MM.1S (cell line): ENCODE measurements at regions not wholly inside any gene's neighbourhood (a gene's known extent, or its start where the extent isn't known, plus 50 kb on each side); places are given as distances from the start of the nearest gene placed in this dataset.

Experiments used
- DNase-seq: peaks from one replicate; pipeline ENCODE4 v3.0.0-alpha.2; 2015
- H2AFZ ChIP-seq: fragments of 300-600 bp; sonication (generic); 2 replicates; pipeline ENCODE4 v1.6.0; 2016; ENCODE audit warnings: antibody characterized with exemption, low read length
- H3F3A ChIP-seq: fragments of 300-600 bp; sonication (generic); 2 replicates; pipeline ENCODE4 v1.6.1; 2016; ENCODE audit warnings: mild to moderate bottlenecking, antibody characterized with exemption, low read length, moderate library complexity, mixed read lengths; ENCODE audit not compliant: insufficient read depth
- H3K27ac ChIP-seq: fragments of 300-600 bp; sonication (generic); 2 replicates; pipeline ENCODE4 v1.5.1; 2016; ENCODE audit warnings: mild to moderate bottlenecking, low read length
- H3K27me3 ChIP-seq: fragments of 300-600 bp; sonication (generic); replicated peaks from 2 replicates; pipeline ENCODE4 v1.6.0; 2016; ENCODE audit warnings: low read length; ENCODE audit not compliant: insufficient read depth
- H3K36me3 ChIP-seq: fragments of 300-600 bp; sonication (generic); replicated peaks from 2 replicates; pipeline ENCODE4 v1.6.1; 2016; ENCODE audit warnings: mild to moderate bottlenecking, low read length, mixed read lengths; ENCODE audit not compliant: insufficient read depth
- H3K4me1 ChIP-seq: fragments of 300-600 bp; sonication (generic); 2 replicates; pipeline ENCODE4 v1.6.1; 2016; ENCODE audit warnings: low read length, mixed read lengths
- H3K4me2 ChIP-seq: fragments of 300-600 bp; sonication (generic); 2 replicates; pipeline ENCODE4 v1.6.0; 2016; ENCODE audit warnings: low read depth, low read length
- H3K4me3 ChIP-seq: fragments of 300-600 bp; sonication (generic); 2 replicates; pipeline ENCODE4 v1.5.1; 2016; ENCODE audit warnings: low read length, mixed read lengths
- H3K79me2 ChIP-seq: fragments of 300-600 bp; sonication (generic); 2 replicates; pipeline ENCODE4 v1.6.1; 2016; ENCODE audit warnings: mixed run types, low read length, mixed read lengths
- H3K9ac ChIP-seq: fragments of 300-600 bp; sonication (generic); 2 replicates; pipeline ENCODE4 v1.6.1; 2016; ENCODE audit warnings: low read length, mixed read lengths
- H3K9me2 ChIP-seq: fragments of 300-600 bp; sonication (generic); replicated peaks from 2 replicates; pipeline ENCODE4 v1.6.1; 2016; ENCODE audit warnings: mild to moderate bottlenecking, low read length, mixed read lengths; ENCODE audit not compliant: insufficient read depth
- H3K9me3 ChIP-seq: fragments of 300-600 bp; sonication (generic); replicated peaks from 2 replicates; pipeline ENCODE4 v1.6.1; 2016; ENCODE audit warnings: mild to moderate bottlenecking, low read length, mixed read lengths; ENCODE audit not compliant: insufficient read depth
- H4K20me1 ChIP-seq: fragments of 300-600 bp; sonication (generic); 2 replicates; pipeline ENCODE4 v1.6.1; 2016; ENCODE audit warnings: mild to moderate bottlenecking, low read length, moderate library complexity, mixed read lengths; ENCODE audit not compliant: insufficient read depth
- CTCF ChIP-seq: fragments of 300-600 bp; sonication (generic); IDR thresholded peaks from 2 replicates; pipeline ENCODE4 v1.5.1; 2016; ENCODE audit warnings: antibody characterized with exemption, low read length, mixed read lengths
- EZH2 ChIP-seq: fragments of 300-600 bp; sonication (generic); optimal IDR thresholded peaks from 2 replicates; pipeline ENCODE3; 2017; ENCODE audit warnings: low read depth, mild to moderate bottlenecking, antibody characterized with exemption, low read length, mixed read lengths
- EZH2phosphoT487 ChIP-seq: fragments of 300-600 bp; sonication (generic); IDR thresholded peaks from 2 replicates; pipeline ENCODE4 v1.6.1; 2018; ENCODE audit warnings: antibody characterized with exemption, low read length

- Histone ChIP-seq H3K9ac (no peak overlapping the region), H4K20me1 (no peaks in the 10 kb centered on the region), H3K36me3 (no peaks in the 10 kb centered on the region), H3K27me3 (no peaks in the 10 kb centered on the region), H3F3A (no peaks in the 10 kb centered on the region), H3K4me2 (no peak overlapping the region), H3K27ac (no peak overlapping the region), H3K4me3 (no peak overlapping the region), H3K4me1 (no peaks in the 10 kb centered on the region), H3K9me3 (no peaks in the 10 kb centered on the region), H3K9me2 (no peaks in the 10 kb centered on the region), H2AFZ (no peak overlapping the region), H3K79me2 (no peaks in the 10 kb centered on the region)
- no peak for TF ChIP-seq CTCF
- TF ChIP-seq EZH2 = no peak
- TF ChIP-seq EZH2phosphoT487 = no peak
- DNase-seq = no peak
Observed at GRCh38 chr2:143946436-143947391, 573.2 kb downstream of the ZEB2 start.

- Histone ChIP-seq H3K79me2 (no peaks in the 10 kb centered on the region), H2AFZ (no peak overlapping the region), H3F3A (no peaks in the 10 kb centered on the region), H3K9ac (no peak overlapping the region), H3K27me3 (no peaks in the 10 kb centered on the region), H3K27ac (no peak overlapping the region), H3K36me3 (no peaks in the 10 kb centered on the region), H3K9me3 (no peaks in the 10 kb centered on the region), H3K4me2 (no peak overlapping the region), H3K9me2 (no peaks in the 10 kb centered on the region), H4K20me1 (no peaks in the 10 kb centered on the region), H3K4me1 (no peaks in the 10 kb centered on the region), H3K4me3 (no peak overlapping the region)
- DNase-seq = no peak
- TF ChIP-seq EZH2 (no peak), CTCF (no peak)
Observed at GRCh38 chr2:143942486-143942885, 577.4 kb downstream of the ZEB2 start.

GRCh38 chr2:143940720-143941119 lies 579.2 kb downstream of the ZEB2 start:
- Histone ChIP-seq H3K79me2 (no peaks in the 10 kb centered on the region), H3K36me3 (no peaks in the 10 kb centered on the region), H3F3A (no peaks in the 10 kb centered on the region), H3K9me2 (no peaks in the 10 kb centered on the region), H2AFZ (no peak overlapping the region), H3K4me2 (no peak overlapping the region), H3K4me3 (no peak overlapping the region), H3K27me3 (no peaks in the 10 kb centered on the region), H3K4me1 (no peaks in the 10 kb centered on the region), H4K20me1 (no peaks in the 10 kb centered on the region), H3K27ac (no peak overlapping the region), H3K9ac (no peak overlapping the region), H3K9me3 (no peaks in the 10 kb centered on the region)
- no peak for TF ChIP-seq EZH2
- no peak for DNase-seq
